ENCODE measurements at regions not wholly inside any gene's neighbourhood (a gene's known extent, or its start where the extent isn't known, plus 50 kb on each side); places are given as distances from the start of the nearest gene placed in this dataset.

- peak overlapping the region in 1 of 2 experiments; percentile 50; a peak in 1 of 4 replicates for H3K27ac ChIP-seq (ENCODE audit: low read depth in 2 of 2, low read length in 1 of 2)
- no peak overlapping the region for H3K9ac ChIP-seq
- H3K4me3 ChIP-seq (ENCODE audit: low read depth in 2 of 2, low read length in 1 of 2) = no peak overlapping the region
- peaks cover 0 to 2% of the 10 kb centered on the region in 2 experiments; a peak in 2 of 4 replicates for H3K4me1 ChIP-seq (ENCODE audit: control insufficient read depth in 1 of 2, insufficient read depth in 2 of 2, low read depth in 1 of 2, low read length in 1 of 2)
- DNase-seq = no peak
- POLR2A ChIA-PET = no interaction called here
- TF ChIP-seq TCF12 (IDR thresholded peaks at IDR 0.05) (peak; percentile 39; the same call in 1 of the 2 replicates), TAF1 (IDR thresholded peaks at IDR 0.05; ENCODE audit: borderline replicate concordance, low read depth, low read length) (no peak), USF2 (IDR thresholded peaks at IDR 0.05; ENCODE audit: borderline replicate concordance, low read depth, low read length) (no peak), GATA2 (CRISPR knock-in tag; IDR thresholded peaks at IDR 0.05) (peak; percentile 27; the same call in 1 of the 2 replicates), RAD21 (IDR thresholded peaks at IDR 0.05; ENCODE audit: low read length) (no peak), EP300 (IDR thresholded peaks at IDR 0.05; ENCODE audit: borderline replicate concordance in 1 of 2, low read depth in 1 of 2, low read length in 1 of 2) (peak in 1 of 2 experiments; percentile 46; a peak in 1 of 4 replicates), RCOR1 (IDR thresholded peaks at IDR 0.05; ENCODE audit: low read length) (peak; percentile 55), FOXJ3 (CRISPR knock-in tag; IDR thresholded peaks at IDR 0.05) (no peak), CHD2 (IDR thresholded peaks at IDR 0.05; ENCODE audit: low read length, partially characterized antibody) (no peak), GABPA (IDR thresholded peaks at IDR 0.05; ENCODE audit: low read depth) (no peak), FOXM1 (IDR thresholded peaks at IDR 0.05; ENCODE audit: low read depth) (no peak), RXRA (IDR thresholded peaks at IDR 0.05; ENCODE audit: borderline replicate concordance, low read depth) (no peak)
- H3K4me2 ChIP-seq = no peak overlapping the region
- H3K9me2 ChIP-seq = no peaks in the 10 kb centered on the region
- WGBS (ENCODE audit: low lambda C conversion rate) = 20% methylated on average over 1 of the region's 1 CpG
- no peaks in the 10 kb centered on the region for H4K20me1 ChIP-seq (ENCODE audit: insufficient read depth)
- H2AFZ ChIP-seq (ENCODE audit: low read depth) = no peak overlapping the region
- no peaks in the 10 kb centered on the region for H3F3A ChIP-seq (replicated peaks; ENCODE audit: insufficient read depth)
- H3K79me2 ChIP-seq (ENCODE audit: insufficient read depth) = no peaks in the 10 kb centered on the region
- H3K9me3 ChIP-seq = no peaks in the 10 kb centered on the region
- no peaks in the 10 kb centered on the region for H3K36me3 ChIP-seq (replicated peaks in 1 of 2; ENCODE audit: control insufficient read depth in 1 of 2, insufficient read depth in 2 of 2, low read length in 1 of 2)
- CTCF ChIA-PET = no interaction called here
- H3K27me3 ChIP-seq (ENCODE audit: insufficient read depth) = no peaks in the 10 kb centered on the region
Observed at GRCh38 chr2:183594150-183594549, 469.9 kb downstream of the NUP35 start.

- POLR2A ChIA-PET = no interaction called here
Observed at GRCh38 chr2:183597841-183598240, 473.6 kb downstream of the NUP35 start.

More at GRCh38 chr2:183597841-183598240, 473.6 kb downstream of the NUP35 start:
- Histone ChIP-seq H3K4me3 (ENCODE audit: low read depth in 2 of 2, low read length in 1 of 2) (no peak overlapping the region), H3F3A (replicated peaks; ENCODE audit: insufficient read depth) (no peaks in the 10 kb centered on the region), H3K27ac (ENCODE audit: low read depth in 2 of 2, low read length in 1 of 2) (no peak overlapping the region), H3K4me2 (no peak overlapping the region), H4K20me1 (ENCODE audit: insufficient read depth) (no peaks in the 10 kb centered on the region), H3K4me1 (ENCODE audit: control insufficient read depth in 1 of 2, insufficient read depth in 2 of 2, low read depth in 1 of 2, low read length in 1 of 2) (peaks cover 0 to 2% of the 10 kb centered on the region in 2 experiments; a peak in 2 of 4 replicates), H3K36me3 (replicated peaks in 1 of 2; ENCODE audit: control insufficient read depth in 1 of 2, insufficient read depth in 2 of 2, low read length in 1 of 2) (no peaks in the 10 kb centered on the region), H3K9me2 (no peaks in the 10 kb centered on the region), H3K79me2 (ENCODE audit: insufficient read depth) (no peaks in the 10 kb centered on the region), H3K9ac (no peak overlapping the region), H2AFZ (ENCODE audit: low read depth) (no peak overlapping the region), H3K9me3 (no peaks in the 10 kb centered on the region), H3K27me3 (ENCODE audit: insufficient read depth) (no peaks in the 10 kb centered on the region)
- CTCF ChIA-PET = no interaction called here
- DNase-seq = no peak
- WGBS (ENCODE audit: low lambda C conversion rate) = 43% methylated on average over 1 of the region's 1 CpG
- TF ChIP-seq REST (IDR thresholded peaks at IDR 0.05; ENCODE audit: low read depth, low read length) (no peak), PBX3 (IDR thresholded peaks at IDR 0.05) (no peak), EP300 (IDR thresholded peaks at IDR 0.05; ENCODE audit: borderline replicate concordance in 1 of 2, low read depth in 1 of 2, low read length in 1 of 2) (no peak), FOXJ3 (CRISPR knock-in tag; IDR thresholded peaks at IDR 0.05) (no peak), MEF2A (IDR thresholded peaks at IDR 0.05; ENCODE audit: borderline replicate concordance, low read depth) (no peak), MAX (IDR thresholded peaks at IDR 0.05; ENCODE audit: low read depth) (no peak)

Data from SK-N-SH (cell line).